ENCODE measurements at regions not wholly inside any gene's neighbourhood (a gene's known extent, or its start where the extent isn't known, plus 50 kb on each side); places are given as distances from the start of the nearest gene placed in this dataset.

DNA sequence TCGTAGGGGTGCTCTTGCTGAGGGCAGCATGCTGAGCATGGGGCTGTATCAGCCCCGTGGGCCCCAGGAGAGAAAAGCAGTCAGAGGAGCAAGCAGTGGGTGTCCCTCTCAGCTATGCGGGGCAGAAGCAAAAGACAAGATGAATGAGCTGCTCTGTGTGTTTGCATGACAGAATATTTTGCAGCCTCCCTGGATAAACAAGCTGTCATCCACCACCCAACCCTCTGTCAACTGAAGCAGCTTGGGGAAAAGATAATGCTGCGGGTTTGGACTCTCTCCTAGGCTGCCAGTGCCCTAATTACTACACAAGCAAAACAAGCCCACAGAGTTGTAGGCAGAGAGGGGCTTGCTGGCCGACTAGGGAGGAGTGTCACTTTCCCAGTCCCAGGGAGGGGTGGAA, 82.3 kb upstream of the PTPRT start:
- TF ChIP-seq POLR2A (IDR thresholded peaks at IDR 0.05): no peak
- TF ChIP-seq, protein P1, sequence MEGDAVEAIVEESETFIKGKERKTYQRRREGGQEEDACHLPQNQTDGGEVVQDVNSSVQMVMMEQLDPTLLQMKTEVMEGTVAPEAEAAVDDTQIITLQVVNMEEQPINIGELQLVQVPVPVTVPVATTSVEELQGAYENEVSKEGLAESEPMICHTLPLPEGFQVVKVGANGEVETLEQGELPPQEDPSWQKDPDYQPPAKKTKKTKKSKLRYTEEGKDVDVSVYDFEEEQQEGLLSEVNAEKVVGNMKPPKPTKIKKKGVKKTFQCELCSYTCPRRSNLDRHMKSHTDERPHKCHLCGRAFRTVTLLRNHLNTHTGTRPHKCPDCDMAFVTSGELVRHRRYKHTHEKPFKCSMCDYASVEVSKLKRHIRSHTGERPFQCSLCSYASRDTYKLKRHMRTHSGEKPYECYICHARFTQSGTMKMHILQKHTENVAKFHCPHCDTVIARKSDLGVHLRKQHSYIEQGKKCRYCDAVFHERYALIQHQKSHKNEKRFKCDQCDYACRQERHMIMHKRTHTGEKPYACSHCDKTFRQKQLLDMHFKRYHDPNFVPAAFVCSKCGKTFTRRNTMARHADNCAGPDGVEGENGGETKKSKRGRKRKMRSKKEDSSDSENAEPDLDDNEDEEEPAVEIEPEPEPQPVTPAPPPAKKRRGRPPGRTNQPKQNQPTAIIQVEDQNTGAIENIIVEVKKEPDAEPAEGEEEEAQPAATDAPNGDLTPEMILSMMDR (IDR thresholded peaks at IDR 0.05): no peak
- WGBS, 2 donors: 66 to 68% methylated on average over 5 of the region's 5 CpGs
- no peak overlapping the region for H3K4me3 ChIP-seq (ENCODE audit: low read depth, poor library complexity, severe bottlenecking)
- intact Hi-C loops (cut with DNase I; ENCODE audit: low total_unique reads): no loop called here
- no peak for DNase-seq (ENCODE audit: low spot score in 2 of 2)

DNA sequence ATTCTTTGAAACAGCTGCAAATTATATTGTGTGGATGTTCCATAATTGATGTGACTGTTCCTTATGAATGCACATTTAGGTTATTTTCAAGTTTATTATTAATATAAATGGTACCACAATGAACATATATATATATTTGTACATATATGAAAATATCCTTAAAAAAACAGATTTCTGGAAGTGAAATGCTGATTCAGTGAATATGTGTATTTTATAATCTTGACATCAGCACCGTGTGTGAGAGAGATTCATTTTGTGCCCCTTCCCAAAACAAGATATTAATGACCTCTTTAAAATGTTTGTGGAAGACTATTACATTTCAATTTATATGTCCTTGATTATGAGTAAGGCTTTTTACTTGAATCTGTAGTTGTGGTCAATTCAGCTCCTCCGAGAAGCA, 75.7 kb upstream of the PTPRT start:
- WGBS, 2 donors: 61 to 63% methylated on average over 2 of the region's 2 CpGs
- no peak for DNase-seq (ENCODE audit: low spot score in 2 of 2)
- no peak for TF ChIP-seq POLR2A (IDR thresholded peaks at IDR 0.05)
- TF ChIP-seq, protein P1 (IDR thresholded peaks at IDR 0.05): no peak
- no peak overlapping the region for H3K4me3 ChIP-seq (ENCODE audit: low read depth, poor library complexity, severe bottlenecking)
- intact Hi-C loops (cut with DNase I; ENCODE audit: low total_unique reads): no loop called here

DNA sequence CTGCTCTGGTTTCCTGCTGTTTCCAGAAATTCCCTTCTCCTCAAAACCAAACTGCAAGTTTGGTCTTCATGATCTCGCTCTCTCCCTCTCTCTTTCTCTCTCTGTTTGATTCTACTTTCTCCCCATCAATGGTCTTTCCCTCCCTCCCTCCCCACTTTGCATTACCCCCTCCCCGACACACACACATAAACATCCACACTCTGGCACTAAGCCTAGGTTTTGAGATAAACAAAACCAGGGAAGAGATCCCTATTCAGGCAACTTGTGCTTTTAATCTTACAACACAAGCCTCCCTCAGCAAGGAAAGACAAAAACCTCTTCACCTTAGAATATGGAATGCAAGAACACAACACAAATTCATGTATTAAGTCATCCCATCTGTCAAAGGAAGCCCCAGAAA, 73.5 kb upstream of the PTPRT start:
- TF ChIP-seq, protein P1 (IDR thresholded peaks at IDR 0.05): no peak
- no peak for TF ChIP-seq POLR2A (IDR thresholded peaks at IDR 0.05)
- no peak for DNase-seq (ENCODE audit: low spot score in 2 of 2)
- 52 to 59% methylated on average over 2 of the region's 2 CpGs for WGBS, 2 donors
- intact Hi-C loops (cut with DNase I; ENCODE audit: low total_unique reads): no loop called here
- H3K4me3 ChIP-seq (ENCODE audit: low read depth, poor library complexity, severe bottlenecking): no peak overlapping the region

DNA sequence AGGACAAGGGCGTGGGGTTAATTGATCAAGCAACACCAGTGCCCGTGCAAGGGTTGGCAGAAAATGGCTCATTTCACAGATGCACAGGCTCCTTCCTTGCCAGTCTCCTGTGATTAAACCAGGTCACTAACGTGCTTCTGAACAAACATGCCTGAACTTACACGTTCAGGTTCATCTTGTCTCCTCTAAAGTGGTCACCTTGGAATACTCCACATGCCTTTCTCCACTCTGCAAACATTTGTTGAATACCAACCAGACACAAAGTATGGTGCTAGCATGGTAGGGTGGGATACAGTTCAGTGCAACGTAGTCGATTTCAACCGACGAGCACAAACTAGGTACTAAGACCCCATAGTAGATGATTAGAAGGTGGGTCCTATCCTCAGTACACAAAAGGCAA, 72.6 kb upstream of the PTPRT start:
- no peak for DNase-seq (ENCODE audit: low spot score in 2 of 2)
- intact Hi-C loops (cut with DNase I; ENCODE audit: low total_unique reads): no loop called here
- TF ChIP-seq POLR2A (IDR thresholded peaks at IDR 0.05): no peak
- TF ChIP-seq, protein P1 (IDR thresholded peaks at IDR 0.05): no peak
- WGBS, 2 donors: 82 to 84% methylated on average over 8 of the region's 8 CpGs
- H3K4me3 ChIP-seq (ENCODE audit: low read depth, poor library complexity, severe bottlenecking): no peak overlapping the region

DNA sequence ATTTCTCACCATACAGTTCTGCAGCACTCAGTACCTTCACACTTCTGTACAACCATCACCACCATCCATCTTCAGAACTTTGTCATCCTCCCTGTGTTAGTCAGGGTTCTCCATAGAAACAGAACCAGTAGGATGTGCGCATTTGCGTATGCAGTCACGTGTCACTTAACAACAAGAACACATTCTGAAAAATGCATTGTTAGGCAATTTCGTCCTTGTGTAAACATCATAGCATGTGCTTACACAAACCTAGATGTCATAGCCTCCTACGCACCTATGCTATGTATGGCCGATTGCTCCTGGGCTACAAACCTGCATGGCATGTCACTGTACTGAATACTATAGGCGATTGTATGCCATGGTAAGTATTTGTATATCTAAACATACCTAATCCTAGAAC, 66.2 kb upstream of the PTPRT start:
- DNase-seq (ENCODE audit: low spot score in 2 of 2): no peak
- WGBS, 2 donors: 81 to 93% methylated on average over 7 of the region's 7 CpGs
- TF ChIP-seq POLR2A (IDR thresholded peaks at IDR 0.05): no peak
- TF ChIP-seq, protein P1 (IDR thresholded peaks at IDR 0.05): no peak
- intact Hi-C loops (cut with DNase I; ENCODE audit: low total_unique reads): no loop called here
- H3K4me3 ChIP-seq (ENCODE audit: low read depth, poor library complexity, severe bottlenecking): no peak overlapping the region

DNA sequence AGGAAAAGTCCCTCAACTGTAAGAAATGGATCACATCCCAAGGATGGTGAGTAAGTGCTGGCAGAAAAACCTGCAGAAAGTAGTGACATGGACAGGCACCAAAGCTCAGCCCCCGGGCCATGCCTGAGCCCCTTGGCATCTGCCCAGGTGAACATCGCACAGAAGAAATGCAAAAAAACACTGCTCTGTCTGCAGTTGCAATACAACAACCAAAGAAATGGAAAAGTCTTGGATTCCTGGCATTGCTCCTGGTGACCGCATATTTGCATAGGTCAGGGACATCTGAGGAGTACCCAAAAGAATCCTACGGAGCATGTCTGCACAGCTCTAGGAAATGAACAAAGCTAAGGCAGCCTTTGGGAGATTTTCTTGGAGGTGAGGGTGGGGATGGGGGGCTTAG, 63.1 kb upstream of the PTPRT start:
- TF ChIP-seq, protein P1 (IDR thresholded peaks at IDR 0.05): no peak
- TF ChIP-seq POLR2A (IDR thresholded peaks at IDR 0.05): no peak
- no peak overlapping the region for H3K4me3 ChIP-seq (ENCODE audit: low read depth, poor library complexity, severe bottlenecking)
- intact Hi-C loops (cut with DNase I; ENCODE audit: low total_unique reads): no loop called here
- no peak for DNase-seq (ENCODE audit: low spot score in 2 of 2)
- 71 to 78% methylated on average over 4 of the region's 4 CpGs for WGBS, 2 donors

Data from lower leg skin (tissue), 4 donors.